Sigmoid colon (tissue), 6 donors: ENCODE measurements at regions not wholly inside any gene's neighbourhood (a gene's known extent, or its start where the extent isn't known, plus 50 kb on each side); places are given as distances from the start of the nearest gene placed in this dataset.
"Not testable (repeated sequence)": the region's sequence is repeated elsewhere in the genome, so short reads cannot be mapped to it uniquely, and the experiment has no call there.

Experiments used
- DNase-seq: peaks from one replicate; pipeline ENCODE4 v3.0.0-alpha.2; 2019
- H3K27ac ChIP-seq, 4 donors: fragments of 200-600 bp; sonication (generic); one replicate each; pipeline ENCODE4 v1.5.1; 2016 to 2019; ENCODE audit warnings: mild to moderate bottlenecking in 1 of 4
- H3K27me3 ChIP-seq, 3 donors: fragments of 200-600 bp; sonication (generic); one replicate each; pipeline ENCODE4 v1.5.1; 2019; ENCODE audit warnings: mild to moderate bottlenecking in 1 of 3
- H3K36me3 ChIP-seq, 4 donors: fragments of 200-600 bp; sonication (generic); one replicate each; pipeline ENCODE4 v1.5.1; 2016 to 2019
- H3K4me1 ChIP-seq, 4 donors: fragments of 200-600 bp; sonication (generic); one replicate each; pipeline ENCODE4 v1.5.1; 2017 to 2019
- H3K4me3 ChIP-seq, 4 donors: fragments of 200-600 bp; sonication (generic); one replicate each; pipeline ENCODE4 v1.5.1; 2017 to 2019; ENCODE audit warnings: mild to moderate bottlenecking in 2 of 4, moderate library complexity in 1 of 4
- H3K9me3 ChIP-seq, 4 donors: fragments of 200-600 bp in 3 of 4; sonication (generic) in 3 of 4; one replicate each; pipeline versions ENCODE4 v1.5.1 to v1.6.1; 2013 to 2019
- CTCF ChIP-seq, 4 experiments: fragments of 450-650 bp in 3 of 4; fragments of 200-600 bp in 1 of 4; IDR thresholded peaks; one replicate each; pipeline ENCODE4 v1.5.1; 2016 to 2019; ENCODE audit warnings: antibody characterized with exemption in 4 of 4, mild to moderate bottlenecking in 3 of 4, moderate library complexity in 2 of 4
- EP300 ChIP-seq, 4 donors: sonication (generic); formaldehyde crosslinking; IDR thresholded peaks; one replicate each; pipeline ENCODE4 v1.6.1; 2017; ENCODE audit warnings: antibody characterized with exemption in 4 of 4
- POLR2A ChIP-seq, 2 donors: fragments of 450-650 bp; IDR thresholded peaks; one replicate each; pipeline ENCODE4 v1.6.1; 2016; ENCODE audit warnings: antibody characterized with exemption in 2 of 2, mild to moderate bottlenecking in 2 of 2, moderate library complexity in 2 of 2
- POLR2AphosphoS5 ChIP-seq, 4 donors: sonication (generic); formaldehyde crosslinking; IDR thresholded peaks; one replicate each; pipeline ENCODE4 v1.6.1; 2017; ENCODE audit warnings: antibody characterized with exemption in 4 of 4
- WGBS, 2 donors: extraction: QIAGEN DNeasy Blood & Tissue Kit; methylation state at CpG; one replicate each; pipeline ENCODE4 v1.1.7; 2013; 5-methylcytosine and 5-hydroxymethylcytosine counted together
- intact Hi-C: fragments of 100-400 bp; cut with DNase I; formaldehyde crosslinking; loops from one replicate; pipeline ENCODE4 v1.15.1; 2023
- donor health status: healthy with polysubstance abuse.
- donor health status: healthy.

DNA sequence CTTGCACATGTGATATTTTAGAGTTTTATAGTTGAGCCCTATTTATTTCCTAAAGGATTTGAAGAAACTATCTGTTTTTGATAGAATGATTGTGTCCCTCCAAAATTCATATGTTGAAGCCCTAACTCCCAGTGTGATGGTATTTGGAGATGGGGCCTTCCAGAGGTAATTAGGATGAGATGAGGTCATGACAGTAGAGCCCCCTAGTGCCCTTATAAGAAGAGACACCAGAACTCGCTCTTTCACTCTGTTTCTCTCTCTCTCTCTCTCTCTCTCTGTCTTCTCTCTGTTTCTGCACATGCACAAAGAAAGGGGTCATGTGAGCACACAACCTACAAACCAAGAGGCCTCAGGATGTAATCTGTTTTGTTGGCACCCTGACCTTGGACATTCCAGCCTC lies 921.9 kb upstream of the DIAPH2 start:
- 71 to 80% methylated on average over 1 of the region's 1 CpG for WGBS, 2 donors
- no peak for DNase-seq
- intact Hi-C loops: no loop called here
- Histone ChIP-seq H3K4me3 (no peak overlapping the region), H3K4me1 (no peaks in the 10 kb centered on the region), H3K36me3 (no peaks in the 10 kb centered on the region), H3K27ac (no peak overlapping the region), H3K9me3 (no peaks in the 10 kb centered on the region), H3K27me3 (no peaks in the 10 kb centered on the region)
- TF ChIP-seq EP300 (IDR thresholded peaks at IDR 0.05) (no peak), POLR2A (IDR thresholded peaks at IDR 0.05) (no peak), POLR2AphosphoS5 (IDR thresholded peaks at IDR 0.05) (no peak), CTCF (IDR thresholded peaks at IDR 0.05) (no peak)

GRCh38 chrX:95764972-95765451 lies 919.6 kb upstream of the DIAPH2 start:
- no peaks in the 10 kb centered on the region for H3K4me1 ChIP-seq
- no peak overlapping the region for H3K27ac ChIP-seq
- no peaks in the 10 kb centered on the region for H3K27me3 ChIP-seq
- H3K36me3 ChIP-seq: no peaks in the 10 kb centered on the region
- H3K4me3 ChIP-seq: no peak overlapping the region
- TF ChIP-seq POLR2A (IDR thresholded peaks at IDR 0.05) (no peak), CTCF (IDR thresholded peaks at IDR 0.05) (peak in 1 of 4 experiments; percentile 27)
- no peak for DNase-seq
- 11 to 31% methylated on average over 3 of the region's 3 CpGs for WGBS, 2 donors
- H3K9me3 ChIP-seq: no peaks in the 10 kb centered on the region
- intact Hi-C loops: no loop called here

GRCh38 chrX:95771198-95771597 lies 913.4 kb upstream of the DIAPH2 start:
- WGBS, 2 donors: 83 to 85% methylated on average over 6 of the region's 6 CpGs
- H3K27me3 ChIP-seq, H3K4me3 ChIP-seq, H3K9me3 ChIP-seq, DNase-seq, intact Hi-C loops, H3K36me3 ChIP-seq, H3K4me1 ChIP-seq, H3K27ac ChIP-seq: not testable (repeated sequence)

GRCh38 chrX:95791876-95792275 lies 892.8 kb upstream of the DIAPH2 start:
- Histone ChIP-seq H3K4me1 (no peaks in the 10 kb centered on the region), H3K4me3 (no peak overlapping the region), H3K9me3 (no peaks in the 10 kb centered on the region), H3K27me3 (no peaks in the 10 kb centered on the region), H3K27ac (no peak overlapping the region), H3K36me3 (no peaks in the 10 kb centered on the region)
- WGBS, 2 donors: 79 to 80% methylated on average over 1 of the region's 1 CpG
- no peak for DNase-seq
- TF ChIP-seq POLR2A (IDR thresholded peaks at IDR 0.05) (no peak), EP300 (IDR thresholded peaks at IDR 0.05) (no peak), CTCF (IDR thresholded peaks at IDR 0.05) (no peak), POLR2AphosphoS5 (IDR thresholded peaks at IDR 0.05) (no peak)
- intact Hi-C loops: no loop called here

DNA sequence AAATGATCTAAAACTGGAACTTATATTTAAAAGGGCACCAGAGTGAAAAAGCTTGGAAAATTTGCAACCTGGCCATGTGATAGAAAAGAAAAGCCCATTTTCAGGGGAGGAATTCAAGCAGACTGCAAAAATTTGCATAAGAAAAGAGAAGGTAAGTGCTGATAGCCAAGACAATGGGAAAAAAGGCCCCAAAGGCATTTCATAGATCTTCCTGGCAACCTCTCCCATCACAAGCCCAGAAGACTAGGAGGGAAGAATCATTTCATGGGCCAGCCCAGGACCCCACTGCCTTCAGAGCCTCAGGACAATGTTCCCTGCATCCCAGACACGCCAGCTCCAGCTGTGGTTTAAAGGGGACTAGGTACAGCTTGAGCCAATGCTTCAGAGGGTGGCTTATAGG lies 887.3 kb upstream of the DIAPH2 start:
- Histone ChIP-seq H3K27me3 (no peaks in the 10 kb centered on the region), H3K4me1 (no peaks in the 10 kb centered on the region), H3K9me3 (no peaks in the 10 kb centered on the region), H3K27ac (no peak overlapping the region), H3K36me3 (no peaks in the 10 kb centered on the region), H3K4me3 (no peak overlapping the region)
- WGBS, 2 donors: 86 to 93% methylated on average over 1 of the region's 1 CpG
- DNase-seq: no peak
- no peak for TF ChIP-seq CTCF (IDR thresholded peaks at IDR 0.05)
- TF ChIP-seq EP300 (IDR thresholded peaks at IDR 0.05): no peak
- no peak for TF ChIP-seq POLR2AphosphoS5 (IDR thresholded peaks at IDR 0.05)
- no peak for TF ChIP-seq POLR2A (IDR thresholded peaks at IDR 0.05)
- intact Hi-C loops: no loop called here
